ENCODE measurements at regions not wholly inside any gene's neighbourhood (a gene's known extent, or its start where the extent isn't known, plus 50 kb on each side); places are given as distances from the start of the nearest gene placed in this dataset.

- DNase-seq (ENCODE audit: low read depth), result no peak
- no peak for TF ChIP-seq CTCF (conservative IDR thresholded peaks at IDR 0.05; ENCODE audit: low read length)
- H3K4me3 ChIP-seq (ENCODE audit: low read length), result no peak overlapping the region
These were observed 328.0 kb downstream of the ZNF621 start for GRCh38 chr3:40852712-40853111.

DNA sequence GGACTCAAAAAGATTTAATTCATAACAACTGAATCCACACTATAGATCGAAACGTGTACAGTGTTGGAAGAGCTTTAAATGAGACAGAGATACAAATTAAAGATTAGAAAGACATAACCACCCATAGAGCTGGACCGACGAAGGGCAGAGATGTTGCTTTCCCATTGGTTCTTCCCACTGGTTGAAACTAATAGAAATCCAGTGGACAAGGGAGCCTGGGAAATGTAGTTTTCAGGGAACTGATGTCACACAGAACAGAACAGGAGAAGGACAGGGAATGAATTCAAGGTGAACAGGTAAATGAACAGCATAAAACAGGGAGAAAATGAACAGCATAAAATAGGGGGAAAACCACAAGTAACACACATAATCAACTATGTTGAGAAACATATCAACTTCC is 328.7 kb downstream of the ZNF621 start:
- TF ChIP-seq CTCF (conservative IDR thresholded peaks at IDR 0.05; ENCODE audit: low read length), result no peak
- DNase-seq (ENCODE audit: low read depth), result no peak
- no peak overlapping the region for H3K4me3 ChIP-seq (ENCODE audit: low read length)

DNA sequence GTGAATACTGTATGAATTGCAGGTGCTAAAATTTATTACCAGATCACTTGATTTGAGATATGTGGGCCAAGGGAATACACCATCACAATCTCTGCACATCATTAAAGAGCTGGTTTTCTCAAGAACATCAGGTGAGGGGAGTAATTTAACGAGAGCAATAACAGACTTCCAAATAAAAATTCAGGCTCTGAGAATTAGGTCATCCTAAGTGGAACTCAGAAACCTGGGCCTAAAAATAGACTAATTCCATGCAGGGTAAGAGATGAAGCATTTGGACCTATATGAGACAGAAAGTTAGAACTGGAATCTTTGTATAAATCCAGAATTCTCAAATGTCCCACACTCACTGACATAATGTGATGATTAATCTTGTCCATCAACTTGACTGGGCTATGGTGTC is 331.1 kb downstream of the ZNF621 start:
- DNase-seq (ENCODE audit: low read depth), result no peak
- H3K4me3 ChIP-seq (ENCODE audit: low read length), result no peak overlapping the region
- TF ChIP-seq CTCF (conservative IDR thresholded peaks at IDR 0.05; ENCODE audit: low read length), result no peak

GRCh38 chr3:40858364-40859115 is 333.8 kb downstream of the ZNF621 start:
- no peak overlapping the region for H3K4me3 ChIP-seq (ENCODE audit: low read length)
- no peak for DNase-seq (ENCODE audit: low read depth)
- TF ChIP-seq CTCF (conservative IDR thresholded peaks at IDR 0.05; ENCODE audit: low read length), result no peak

DNA sequence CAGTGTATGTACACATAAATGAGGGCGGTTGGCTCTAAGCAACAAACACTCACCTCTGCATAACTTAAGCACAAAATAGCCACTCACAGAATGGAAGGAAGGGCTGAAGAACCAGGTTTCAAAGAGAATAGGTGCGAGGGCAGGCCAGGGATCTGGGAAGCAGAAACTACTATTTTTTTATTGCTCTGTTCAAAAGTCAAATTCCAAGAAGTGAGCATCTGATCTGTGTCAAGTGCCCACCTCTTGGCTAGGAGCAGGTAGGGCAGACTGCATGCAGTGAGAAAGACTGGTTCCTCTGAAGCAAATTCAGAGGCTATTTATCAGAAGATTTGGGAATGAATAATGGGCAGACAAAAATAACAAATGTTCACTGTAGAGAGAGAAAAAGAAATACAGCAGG is 336.4 kb upstream of the CTNNB1 start:
- no peak for DNase-seq (ENCODE audit: low read depth)
- TF ChIP-seq CTCF (conservative IDR thresholded peaks at IDR 0.05; ENCODE audit: low read length), result no peak
- H3K4me3 ChIP-seq (ENCODE audit: low read length), result no peak overlapping the region

DNA sequence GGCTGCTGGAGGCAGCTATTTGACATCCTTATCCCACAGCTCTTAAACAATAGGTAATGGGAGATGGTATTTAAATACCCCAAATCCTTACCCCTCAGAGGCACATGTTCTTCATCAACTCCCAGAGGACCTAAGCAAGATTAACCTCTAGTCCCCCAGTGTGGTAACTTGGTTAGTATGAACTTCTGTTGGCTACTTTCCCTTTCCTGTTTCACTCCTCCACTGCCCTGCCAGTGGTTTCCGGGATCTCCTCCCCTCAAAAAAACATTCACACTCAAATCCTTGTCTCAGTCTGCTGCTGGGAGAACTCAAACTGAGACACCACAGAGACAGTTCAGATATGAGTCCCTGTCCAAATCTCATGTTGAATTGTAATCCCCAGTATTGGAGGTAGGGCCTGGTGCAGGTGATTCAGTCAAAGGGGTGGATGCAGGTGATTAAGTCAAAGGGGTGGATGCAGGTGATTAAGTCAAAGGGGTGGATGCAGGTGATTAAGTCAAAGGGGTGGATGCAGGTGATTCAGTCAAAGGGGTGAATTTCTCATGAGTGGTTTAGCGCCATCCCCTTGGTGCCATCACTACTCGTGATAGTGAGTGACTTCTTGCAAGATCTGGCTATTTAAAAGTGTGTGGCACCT is 335.0 kb upstream of the CTNNB1 start:
- TF ChIP-seq CTCF (conservative IDR thresholded peaks at IDR 0.05; ENCODE audit: low read length), result no peak
- no peak for DNase-seq (ENCODE audit: low read depth)
- H3K4me3 ChIP-seq (ENCODE audit: low read length), result no peak overlapping the region

- no peak for TF ChIP-seq CTCF (conservative IDR thresholded peaks at IDR 0.05; ENCODE audit: low read length)
- no peak overlapping the region for H3K4me3 ChIP-seq (ENCODE audit: low read length)
- DNase-seq (ENCODE audit: low read depth), result no peak
These were observed 334.4 kb upstream of the CTNNB1 start for GRCh38 chr3:40864915-40865314.

All from AG10803 (cell line).